Cardiac muscle cell (in vitro differentiated cells and primary cell): ENCODE measurements at regions not wholly inside any gene's neighbourhood (a gene's known extent, or its start where the extent isn't known, plus 50 kb on each side); places are given as distances from the start of the nearest gene placed in this dataset.

ENCODE experiments used
- DNase-seq, 2 donors: peaks; one replicate each; pipeline versions ENCODE4 v3.0.0 to v3.0.0-alpha.2; 2010 to 2017; ENCODE audit warnings: low read depth in 1 of 2, low spot score in 1 of 2
- H3K27ac ChIP-seq: fragments of 200-600 bp; sonication (generic); 2 replicates; pipeline ENCODE4 v1.5.1; 2016
- H3K27me3 ChIP-seq: fragments of 200-600 bp; sonication (generic); 2 replicates; pipeline ENCODE4 v1.6.0; 2016; ENCODE audit warnings: control low read depth
- H3K36me3 ChIP-seq: fragments of 200-600 bp; sonication (generic); 2 replicates; pipeline ENCODE4 v1.5.1; 2016; ENCODE audit warnings: control low read depth
- H3K4me1 ChIP-seq: fragments of 200-600 bp; sonication (generic); 2 replicates; pipeline ENCODE4 v1.8.1; 2017; ENCODE audit warnings: low read depth, mild to moderate bottlenecking, mixed run types
- H3K4me3 ChIP-seq: fragments of 200-600 bp; sonication (generic); 2 replicates; pipeline ENCODE4 v1.5.1; 2016; ENCODE audit warnings: mild to moderate bottlenecking
- H3K9me3 ChIP-seq: fragments of 200-600 bp; sonication (generic); 2 replicates; pipeline ENCODE4 v1.5.1; 2017; ENCODE audit warnings: low read depth, mild to moderate bottlenecking, control low read depth
- CTCF ChIP-seq: IDR thresholded peaks from 2 replicates; pipeline ENCODE4 v1.5.1; 2012; ENCODE audit warnings: low read depth, mild to moderate bottlenecking, low read length

- Histone ChIP-seq H3K27me3 (no peaks in the 10 kb centered on the region), H3K9me3 (no peaks in the 10 kb centered on the region), H3K4me1 (no peaks in the 10 kb centered on the region), H3K27ac (no peak overlapping the region), H3K36me3 (no peaks in the 10 kb centered on the region), H3K4me3 (no peak overlapping the region)
- TF ChIP-seq CTCF, result no peak
- no peak for DNase-seq
Measured at GRCh38 chr1:96333522-96334235, 387.9 kb upstream of the PTBP2 start.

GRCh38 chr1:96334236-96334557, 387.4 kb upstream of the PTBP2 start:
- H3K4me1 ChIP-seq, result no peaks in the 10 kb centered on the region
- no peak overlapping the region for H3K4me3 ChIP-seq
- TF ChIP-seq CTCF, result no peak
- DNase-seq, result no peak
- H3K36me3 ChIP-seq, result no peaks in the 10 kb centered on the region
- no peaks in the 10 kb centered on the region for H3K27me3 ChIP-seq
- no peak overlapping the region for H3K27ac ChIP-seq
- no peaks in the 10 kb centered on the region for H3K9me3 ChIP-seq

- Histone ChIP-seq H3K27ac (no peak overlapping the region), H3K9me3 (no peaks in the 10 kb centered on the region), H3K36me3 (no peaks in the 10 kb centered on the region), H3K4me3 (no peak overlapping the region), H3K4me1 (no peaks in the 10 kb centered on the region), H3K27me3 (no peaks in the 10 kb centered on the region)
- DNase-seq, result no peak
- TF ChIP-seq CTCF, result no peak
Measured at GRCh38 chr1:96338622-96339021, 383.0 kb upstream of the PTBP2 start.

GRCh38 chr1:96340686-96341085, 380.9 kb upstream of the PTBP2 start:
- no peaks in the 10 kb centered on the region for H3K36me3 ChIP-seq
- no peaks in the 10 kb centered on the region for H3K27me3 ChIP-seq
- DNase-seq, result no peak

GRCh38 chr1:96346719-96347118, 374.9 kb upstream of the PTBP2 start:
- H3K36me3 ChIP-seq, result no peaks in the 10 kb centered on the region
- H3K27me3 ChIP-seq, result no peaks in the 10 kb centered on the region
- no peaks in the 10 kb centered on the region for H3K9me3 ChIP-seq
- DNase-seq, result no peak
- no peak overlapping the region for H3K27ac ChIP-seq
- H3K4me1 ChIP-seq, result no peaks in the 10 kb centered on the region
- H3K4me3 ChIP-seq, result no peak overlapping the region
- TF ChIP-seq CTCF, result no peak

More at GRCh38 chr1:96340686-96341085, 380.9 kb upstream of the PTBP2 start:
- H3K9me3 ChIP-seq, result no peaks in the 10 kb centered on the region
- no peak for TF ChIP-seq CTCF
- H3K27ac ChIP-seq, result no peak overlapping the region
- no peak overlapping the region for H3K4me3 ChIP-seq
- H3K4me1 ChIP-seq, result no peaks in the 10 kb centered on the region
